HUDEP-2 (cell line): ENCODE measurements at regions not wholly inside any gene's neighbourhood (a gene's known extent, or its start where the extent isn't known, plus 50 kb on each side); places are given as distances from the start of the nearest gene placed in this dataset.

Source experiments
- DNase-seq, 76 experiments: peaks; one replicate each; lab custom pipeline; 2025; ENCODE audit not compliant: unreplicated experiment in 76 of 76; lab: John Stamatoyannopoulos, UW

DNA sequence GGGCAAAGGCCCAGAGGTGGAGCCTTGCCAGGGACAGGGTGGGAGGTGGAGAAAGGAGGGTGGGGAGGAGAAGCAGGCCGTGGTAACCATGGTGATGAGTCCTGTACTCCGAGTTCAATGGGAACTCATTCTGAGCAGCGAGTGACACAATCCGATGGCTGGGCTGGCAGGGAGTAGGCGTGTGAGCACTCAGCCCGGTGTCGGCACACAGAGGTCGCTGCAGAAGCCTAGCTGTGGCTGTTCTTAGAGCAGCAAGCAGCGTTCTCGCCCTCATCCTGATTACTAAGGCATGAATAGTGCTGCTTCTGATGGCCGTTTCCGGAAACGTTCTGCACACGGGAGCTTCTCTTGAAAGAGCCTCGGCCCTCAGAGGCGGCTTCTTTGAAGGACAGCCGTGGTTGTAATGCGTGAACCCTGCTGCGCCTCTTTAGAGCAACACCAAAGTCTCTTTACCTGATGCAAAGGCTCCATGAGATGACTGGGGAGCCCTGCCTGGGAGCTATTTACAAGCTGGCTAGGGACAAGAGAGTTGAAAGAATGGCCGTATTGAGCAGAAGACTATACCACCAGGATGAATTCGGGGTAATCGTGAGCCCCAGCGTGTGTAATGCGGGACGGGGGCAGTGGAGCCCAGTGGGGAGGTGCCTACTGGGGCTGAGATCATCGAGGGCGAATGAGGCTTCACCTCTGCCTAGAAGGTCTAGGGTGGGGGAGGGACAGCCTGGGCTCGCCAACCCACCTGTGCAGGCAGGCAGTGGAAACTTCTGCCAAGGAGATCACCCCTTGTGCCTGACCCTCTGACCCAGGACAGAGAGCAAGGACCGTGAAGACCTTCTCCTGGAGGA, 72.8 kb upstream of the PAX7 start:
- DNase-seq, result peak in 7 of 76 experiments; percentile 9 to 31 (median 16)

DNA sequence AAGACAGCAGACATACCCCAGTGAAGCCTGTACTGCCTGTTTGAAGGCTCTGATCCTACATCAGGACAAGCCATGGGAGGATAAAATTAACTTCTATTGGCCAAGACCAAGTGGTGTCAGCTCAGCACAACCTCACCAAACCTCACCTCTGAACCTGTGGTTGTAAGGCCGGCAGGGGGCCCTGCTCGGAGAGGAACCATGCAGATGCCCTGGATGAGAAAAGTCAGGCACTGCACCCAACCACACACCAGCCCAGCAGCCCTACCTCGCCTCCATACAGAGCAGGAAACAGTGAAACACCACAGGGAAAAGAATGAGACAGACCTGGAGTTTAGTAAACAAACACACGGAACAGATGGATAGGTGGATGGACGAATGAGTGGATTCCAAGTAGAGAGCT, 70.0 kb upstream of the PAX7 start:
- peak in 1 of 76 experiments; percentile 8 for DNase-seq

DNA sequence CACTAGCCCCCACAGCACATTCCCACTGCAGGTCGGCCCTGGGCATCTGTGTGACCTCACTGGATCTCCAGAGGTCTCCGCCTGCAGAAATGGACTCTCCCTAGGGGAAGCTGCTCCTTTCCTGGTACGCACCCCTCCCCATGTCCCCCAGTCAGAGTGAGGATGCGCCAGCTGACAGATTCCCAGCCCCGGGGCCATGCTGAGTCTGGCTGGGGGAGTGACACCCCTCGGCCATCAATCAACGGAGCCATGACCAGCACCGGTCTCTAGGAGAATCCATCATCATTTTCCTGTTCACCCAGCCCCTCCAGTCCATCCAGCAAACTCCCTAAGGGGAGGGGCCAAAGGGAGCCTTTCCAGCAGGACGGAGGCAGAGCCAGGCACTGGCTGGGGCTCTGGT, 68.7 kb upstream of the PAX7 start:
- no peak for DNase-seq

DNA sequence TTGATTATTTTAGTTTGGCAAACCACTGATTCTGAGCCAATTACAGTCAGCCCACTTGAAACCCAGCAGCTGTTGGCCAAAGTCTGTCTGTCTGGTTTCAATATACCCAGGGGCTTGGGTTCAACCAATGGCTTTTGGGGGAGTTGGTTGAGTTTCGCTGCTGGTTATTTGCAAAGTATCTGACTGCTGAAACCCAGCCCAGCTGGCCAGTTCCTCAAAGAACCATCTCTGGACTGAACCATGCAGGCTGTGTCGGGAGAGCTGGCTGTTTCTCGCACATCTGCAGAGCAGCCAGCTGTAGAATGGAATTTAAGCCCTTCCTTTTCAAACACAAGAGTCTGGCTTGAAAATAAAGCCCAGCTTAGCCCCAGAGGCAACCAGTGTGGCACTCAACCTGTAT, 66.0 kb upstream of the PAX7 start:
- DNase-seq, result no peak

DNA sequence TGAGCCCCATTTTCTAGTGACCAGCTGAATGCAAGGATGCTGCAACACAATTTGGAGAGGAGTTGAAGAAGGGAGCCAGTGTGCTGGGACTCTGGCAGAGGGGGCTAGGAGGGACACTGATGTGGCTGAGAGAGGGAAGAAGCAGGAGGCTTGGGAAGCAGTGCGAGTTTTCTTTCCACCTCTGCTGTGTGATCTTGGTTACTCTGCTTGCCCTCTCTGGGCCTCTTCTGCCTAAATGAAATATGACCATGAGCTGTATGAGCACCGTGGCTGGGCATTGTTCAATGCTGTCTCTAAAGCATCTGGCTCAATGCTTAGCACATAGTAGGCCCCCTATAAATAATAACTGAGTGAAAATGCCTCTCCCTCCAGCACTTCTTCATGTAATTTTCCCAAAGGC, 65.3 kb upstream of the PAX7 start:
- DNase-seq, result no peak

DNA sequence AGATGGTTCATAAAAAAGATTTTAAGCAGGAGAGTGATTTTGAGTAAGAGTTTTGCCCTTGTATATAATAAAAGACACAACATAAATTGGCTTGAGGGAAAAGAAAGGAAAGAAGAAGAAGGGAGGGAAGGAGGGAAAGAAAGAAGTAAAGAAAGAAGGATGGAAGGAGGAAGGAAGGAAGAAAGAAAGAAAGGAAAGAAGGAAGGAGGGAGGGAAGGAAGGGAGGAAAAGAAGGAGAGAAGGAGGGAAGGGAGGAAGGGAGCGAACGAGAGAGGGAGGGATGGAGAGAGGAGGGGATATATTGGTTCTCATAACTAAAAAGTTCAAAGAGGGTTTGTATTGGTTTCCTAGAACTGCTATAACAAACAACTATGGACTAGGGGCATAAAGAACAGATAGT, 62.2 kb upstream of the PAX7 start:
- no peak for DNase-seq

DNA sequence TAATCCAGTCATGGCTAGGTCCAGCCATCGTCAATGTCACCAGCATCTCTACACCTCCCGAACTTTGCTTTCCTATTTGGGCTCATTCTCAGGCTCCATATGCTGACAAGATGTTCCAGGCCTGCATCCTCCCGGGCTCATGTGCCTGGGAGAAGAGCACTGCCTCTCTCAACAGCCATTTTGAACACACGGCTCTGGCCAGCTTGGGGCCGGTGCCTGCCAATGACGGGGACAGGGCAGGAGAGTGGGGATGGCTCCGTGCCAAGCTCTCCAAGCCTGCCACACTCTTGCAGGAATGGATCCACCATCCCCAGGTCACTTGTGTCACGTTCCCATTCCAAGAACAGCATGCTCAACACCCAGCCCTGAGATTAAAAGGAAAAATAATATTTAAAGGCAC, 61.4 kb upstream of the PAX7 start:
- DNase-seq, result no peak

DNA sequence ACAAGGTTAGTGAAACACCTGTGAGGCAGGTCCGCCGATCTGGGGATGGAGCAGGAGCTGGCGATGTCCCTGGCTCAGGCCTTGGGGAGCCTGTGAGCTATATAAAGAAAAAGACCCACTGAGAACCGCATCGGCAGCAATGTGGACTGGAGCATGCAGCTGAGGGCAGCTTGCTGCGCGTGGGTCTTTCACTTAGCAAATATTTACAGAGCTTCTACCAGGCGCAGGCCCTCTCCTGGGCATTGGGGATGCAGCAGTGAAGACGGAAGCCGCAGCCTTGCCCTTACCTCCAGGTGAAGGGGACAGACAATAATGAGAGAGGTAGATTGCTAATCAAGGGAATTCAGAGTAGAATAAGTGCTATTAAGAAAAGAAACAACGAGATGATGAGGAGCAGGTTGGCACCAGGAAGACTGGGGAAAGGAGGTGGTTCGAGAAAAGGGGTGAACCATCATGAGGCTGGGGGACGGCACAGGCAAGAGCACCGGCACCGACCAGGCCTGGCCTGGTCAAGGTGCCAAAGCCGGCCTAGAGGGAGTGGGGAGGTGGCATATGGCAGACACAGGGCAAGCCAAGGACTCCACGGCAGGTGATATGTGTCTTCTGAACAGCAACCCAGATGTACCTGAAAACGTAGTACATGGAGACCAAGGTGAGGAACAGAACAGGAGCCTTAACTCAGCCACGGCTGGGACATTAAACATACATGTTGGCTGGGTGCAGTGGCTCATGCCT, 60.7 kb upstream of the PAX7 start:
- DNase-seq, result no peak

DNA sequence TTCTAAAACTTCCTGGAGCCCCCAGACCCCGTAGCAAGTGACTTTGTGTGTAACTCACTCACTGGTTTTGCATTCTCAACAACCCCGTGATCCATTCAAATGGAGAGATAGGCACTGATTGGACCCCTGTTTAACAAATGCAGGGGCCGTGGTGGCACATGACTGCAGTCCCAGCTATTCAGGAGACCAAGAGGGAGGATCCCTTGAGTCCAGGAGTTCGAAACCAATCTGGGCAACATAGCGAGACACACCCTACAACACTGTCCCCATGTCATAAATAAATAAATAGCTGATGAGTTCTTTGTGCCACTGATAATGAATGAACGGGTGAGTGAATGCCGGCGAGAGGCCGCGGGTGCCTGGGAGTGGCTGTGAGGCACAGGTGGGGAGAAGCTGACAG, 59.4 kb upstream of the PAX7 start:
- DNase-seq, result no peak

DNA sequence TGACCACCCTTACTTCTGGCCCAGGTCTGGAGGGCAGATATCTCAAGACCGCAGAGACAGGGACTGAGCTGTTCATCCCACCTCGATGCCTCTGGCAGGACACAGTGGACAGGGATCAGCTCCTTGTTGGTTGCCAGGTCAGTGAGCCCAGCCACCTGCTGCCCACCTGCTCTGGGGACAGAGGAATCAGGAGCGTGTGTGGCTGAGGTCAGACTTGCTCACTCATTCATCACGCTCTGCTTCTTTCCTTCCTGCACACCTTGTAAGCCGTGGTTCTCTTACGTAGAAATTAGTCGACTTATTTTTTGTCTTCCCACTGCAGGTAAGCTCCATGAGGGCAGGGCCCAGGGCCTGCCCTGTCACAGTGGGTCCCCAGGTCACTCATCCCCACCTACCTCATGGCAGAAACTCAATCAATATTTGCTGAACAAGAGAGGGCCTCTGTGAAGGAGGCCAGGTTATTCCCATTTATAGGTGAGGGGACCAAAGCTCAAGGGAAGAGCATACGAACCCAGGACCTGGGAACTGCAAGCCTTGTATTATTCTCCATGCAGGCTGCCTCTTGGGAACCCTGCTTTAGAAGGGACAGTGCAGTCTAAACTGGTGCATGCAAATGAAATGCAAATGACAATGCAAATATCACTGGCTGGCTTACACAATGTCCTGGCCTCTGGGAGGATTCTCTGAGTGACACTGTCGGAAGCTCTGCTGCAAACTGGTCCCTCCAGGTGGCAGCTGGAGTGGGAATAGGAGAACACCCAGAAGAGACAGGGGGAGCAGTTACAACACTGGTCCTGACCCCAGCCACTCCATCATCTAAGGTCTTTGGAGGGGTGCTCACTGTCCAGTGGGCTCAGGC, 58.4 kb upstream of the PAX7 start:
- DNase-seq, result no peak

DNA sequence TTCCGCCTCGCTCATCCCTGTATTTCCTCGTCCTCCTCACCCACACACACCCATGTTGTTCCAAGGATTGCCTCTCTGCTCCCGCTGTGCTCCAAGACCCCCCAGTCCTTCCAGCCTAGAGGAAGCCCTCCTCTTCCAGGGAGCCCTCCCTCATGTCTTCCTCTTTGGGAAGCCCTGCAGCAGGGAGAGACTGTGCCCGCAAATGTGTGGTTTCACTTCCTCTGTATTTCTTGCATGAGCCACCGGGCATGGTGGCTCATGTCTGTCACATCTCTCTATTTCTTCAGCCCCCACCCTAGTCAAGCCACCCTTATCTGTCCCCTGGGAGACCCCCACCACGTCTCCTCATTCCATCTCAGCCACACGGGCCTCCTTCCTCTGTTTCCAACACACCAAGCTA, 57.5 kb upstream of the PAX7 start:
- DNase-seq, result no peak

DNA sequence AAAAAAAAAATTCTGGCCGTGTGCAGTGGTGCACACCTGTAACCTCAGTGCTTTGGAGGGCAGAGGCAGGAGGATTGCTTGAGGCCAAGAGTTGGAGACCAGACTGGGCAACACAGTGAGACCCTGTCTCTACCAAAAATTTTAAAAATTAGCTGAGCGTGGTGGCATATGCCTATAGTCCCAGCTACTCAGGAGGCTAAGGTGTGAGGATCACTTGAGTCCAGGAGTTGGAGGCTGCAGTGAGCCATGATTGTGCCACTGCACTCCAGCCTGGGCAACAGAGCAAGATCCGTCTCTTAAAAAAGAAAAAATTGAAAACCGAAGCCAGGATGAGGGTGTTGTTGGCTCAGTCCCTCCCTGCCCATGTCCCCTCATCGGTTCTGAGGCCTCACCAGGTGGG, 55.9 kb upstream of the PAX7 start:
- no peak for DNase-seq

DNA sequence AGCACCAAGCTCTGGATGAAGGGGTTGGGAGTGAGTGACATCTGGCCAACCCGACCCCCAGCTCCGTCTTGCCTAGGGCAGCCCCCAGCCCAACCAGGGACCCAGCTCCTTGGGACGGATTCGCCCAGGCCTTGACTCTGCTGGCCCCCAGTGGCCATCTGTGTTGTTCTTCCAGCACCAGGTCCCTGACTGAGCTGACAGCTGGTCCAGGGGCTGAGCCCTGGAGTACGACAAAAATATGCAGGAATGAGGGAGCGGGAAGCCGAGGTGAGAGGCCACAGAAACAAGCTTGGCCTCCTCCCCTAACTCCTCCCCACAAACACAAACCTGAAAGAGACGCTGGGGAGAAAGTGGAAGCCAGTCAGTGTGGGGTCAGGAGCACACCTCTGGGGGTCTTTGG, 55.0 kb upstream of the PAX7 start:
- DNase-seq, result peak in 45 of 76 experiments; percentile 5 to 65 (median 30)

DNA sequence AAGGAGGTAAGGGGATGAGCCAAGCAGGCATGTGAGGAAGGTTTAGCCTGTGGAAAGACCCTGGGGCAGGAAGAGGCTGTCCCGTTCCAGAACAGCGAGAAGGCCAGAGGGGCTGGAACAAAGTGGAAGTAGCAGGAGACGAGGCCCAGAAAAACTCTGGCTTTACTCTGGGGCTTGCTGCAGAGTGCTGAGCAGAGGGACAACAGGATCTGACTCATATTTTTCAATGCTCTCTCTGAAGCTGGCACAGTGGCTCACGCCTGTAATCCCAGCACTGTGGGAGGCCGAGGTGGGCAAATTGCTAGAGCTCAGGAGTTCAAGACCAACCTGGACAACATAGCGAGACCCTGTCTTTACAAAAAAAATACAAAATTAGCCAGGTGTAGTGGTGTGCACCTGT, 52.4 kb upstream of the PAX7 start:
- DNase-seq, result no peak

DNA sequence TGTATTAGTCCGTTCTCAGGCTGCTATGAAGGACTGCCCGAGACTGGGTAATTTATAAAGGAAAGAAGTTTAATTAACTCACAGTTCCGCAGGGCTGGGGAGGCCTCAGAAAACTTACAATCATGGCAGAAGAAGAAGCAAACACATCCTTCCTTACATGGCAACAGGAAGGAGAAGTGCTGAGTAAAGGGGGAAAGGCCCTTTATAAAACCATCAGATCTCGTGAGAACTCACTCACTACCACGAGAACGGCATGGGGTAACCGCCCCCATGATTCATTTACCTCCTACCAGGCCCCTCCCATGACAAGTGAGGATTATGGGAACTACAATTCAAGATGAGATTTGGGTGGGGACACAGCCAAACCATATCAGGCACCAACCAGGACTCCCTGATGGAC, 51.4 kb upstream of the PAX7 start:
- peak in 1 of 76 experiments; percentile 1 for DNase-seq

DNA sequence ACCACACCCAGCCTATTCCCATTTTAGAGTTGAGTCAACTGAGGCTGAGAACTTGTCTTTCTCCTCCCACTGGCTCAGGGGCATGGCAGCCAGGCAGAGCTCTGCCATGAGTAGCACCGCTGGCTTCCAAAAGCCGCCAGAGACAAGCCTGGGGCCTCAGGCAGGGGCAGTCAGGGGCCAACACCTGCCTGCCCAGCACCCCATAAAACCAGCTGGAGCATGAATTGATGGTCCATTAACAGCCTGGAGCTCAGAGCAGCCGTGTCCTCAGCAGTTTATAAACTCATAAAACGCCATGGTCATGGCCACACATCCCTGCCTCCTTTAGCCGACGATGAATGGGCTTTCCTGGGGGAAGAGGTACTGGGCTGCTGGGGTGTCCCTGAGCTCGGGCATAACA, 50.6 kb upstream of the PAX7 start:
- DNase-seq, result no peak

DNA sequence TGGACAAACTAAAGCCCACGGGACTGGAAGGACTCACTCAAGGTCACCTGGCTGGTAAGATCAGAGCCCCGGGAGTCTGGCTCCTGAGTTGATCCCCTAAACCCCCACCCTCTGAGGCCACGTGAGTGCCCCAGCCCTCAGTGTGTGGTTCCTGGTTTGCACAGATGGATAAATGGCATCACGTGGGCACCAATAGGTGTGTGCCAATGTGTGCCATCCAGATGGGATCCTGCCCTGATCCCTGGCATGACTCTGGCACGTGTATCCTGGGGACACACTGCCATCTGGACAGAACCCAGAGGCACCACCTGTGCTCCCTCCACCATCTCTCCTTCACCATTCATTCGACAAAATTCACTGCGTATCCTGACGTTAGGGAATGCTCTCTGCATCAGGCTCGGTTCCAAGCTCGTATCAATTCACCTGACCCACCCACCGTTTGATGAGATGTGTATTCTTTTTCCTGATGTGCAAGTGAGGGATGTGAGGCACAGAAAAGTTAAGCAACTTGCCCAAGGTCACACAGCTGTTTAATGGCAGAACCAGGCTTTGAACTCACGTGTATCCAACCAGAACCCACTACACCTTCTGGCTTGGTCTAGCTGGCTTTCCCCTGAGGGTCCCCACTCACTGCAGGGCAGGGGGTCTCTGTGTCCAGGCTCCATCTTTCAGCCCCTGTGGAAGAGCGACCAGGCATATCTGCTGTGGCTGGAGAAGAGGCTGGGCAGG, 49.8 kb upstream of the PAX7 start:
- no peak for DNase-seq
